Parathyroid adenoma (tissue), 2 donors: ENCODE measurements at regions not wholly inside any gene's neighbourhood (a gene's known extent, or its start where the extent isn't known, plus 50 kb on each side); places are given as distances from the start of the nearest gene placed in this dataset.

ENCODE experiments used
- H2AFZ ChIP-seq: fragments of 300-600 bp; sonication (generic); one replicate; pipeline ENCODE4 v1.7.0; 2017; ENCODE audit warnings: antibody characterized with exemption, mild to moderate bottlenecking
- H3K27ac ChIP-seq: fragments of 300-600 bp; sonication (generic); one replicate; pipeline ENCODE4 v1.7.0; 2017
- H3K27me3 ChIP-seq: fragments of 300-600 bp; sonication (generic); one replicate; pipeline ENCODE4 v1.7.0; 2017; ENCODE audit warnings: low read length; ENCODE audit not compliant: control insufficient read depth, insufficient read depth
- H3K36me3 ChIP-seq: fragments of 300-600 bp; sonication (generic); one replicate; pipeline ENCODE4 v1.7.0; 2017; ENCODE audit warnings: low read length; ENCODE audit not compliant: control insufficient read depth, insufficient read depth
- H3K4me1 ChIP-seq: fragments of 300-600 bp; sonication (generic); one replicate; pipeline ENCODE4 v1.7.0; 2017; ENCODE audit warnings: control low read depth
- H3K4me2 ChIP-seq: fragments of 300-600 bp; sonication (generic); one replicate; pipeline ENCODE4 v1.7.0; 2017; ENCODE audit warnings: low read length
- H3K4me3 ChIP-seq: fragments of 300-600 bp; sonication (generic); one replicate; pipeline ENCODE4 v1.7.0; 2017; ENCODE audit warnings: low read depth, low read length
- H3K79me2 ChIP-seq: fragments of 300-600 bp; sonication (generic); one replicate; pipeline ENCODE4 v1.7.0; 2017; ENCODE audit warnings: control low read depth
- H3K9ac ChIP-seq: fragments of 300-600 bp; sonication (generic); one replicate; pipeline ENCODE4 v1.7.0; 2017; ENCODE audit warnings: mild to moderate bottlenecking
- H3K9me3 ChIP-seq: fragments of 300-600 bp; sonication (generic); one replicate; pipeline ENCODE4 v1.7.0; 2017; ENCODE audit warnings: low read length; ENCODE audit not compliant: control insufficient read depth
- CTCF ChIP-seq: fragments of 300-600 bp; sonication (generic); IDR thresholded peaks from one replicate; pipeline ENCODE4 v1.7.0; 2017; ENCODE audit warnings: antibody characterized with exemption, mild to moderate bottlenecking
- donor health status: primary hyperparathyroidism.

GRCh38 chr15:38879909-38880471 lies 315.4 kb upstream of the RASGRP1 start:
- no peaks in the 10 kb centered on the region for H3K36me3 ChIP-seq
- no peak overlapping the region for H3K9ac ChIP-seq
- H3K79me2 ChIP-seq, result no peaks in the 10 kb centered on the region
- TF ChIP-seq CTCF, result no peak
- no peak overlapping the region for H3K4me3 ChIP-seq
- no peak overlapping the region for H2AFZ ChIP-seq
- H3K9me3 ChIP-seq, result no peaks in the 10 kb centered on the region
- no peaks in the 10 kb centered on the region for H3K27me3 ChIP-seq
- H3K4me1 ChIP-seq, result no peaks in the 10 kb centered on the region
- no peak overlapping the region for H3K4me2 ChIP-seq
- no peak overlapping the region for H3K27ac ChIP-seq

- H3K79me2 ChIP-seq, result no peaks in the 10 kb centered on the region
- no peaks in the 10 kb centered on the region for H3K9me3 ChIP-seq
- H3K36me3 ChIP-seq, result no peaks in the 10 kb centered on the region
- no peak overlapping the region for H2AFZ ChIP-seq
- H3K4me1 ChIP-seq, result no peaks in the 10 kb centered on the region
- no peak overlapping the region for H3K4me3 ChIP-seq
- H3K9ac ChIP-seq, result no peak overlapping the region
- H3K27ac ChIP-seq, result no peak overlapping the region
- H3K4me2 ChIP-seq, result no peak overlapping the region
- no peak for TF ChIP-seq CTCF
- no peaks in the 10 kb centered on the region for H3K27me3 ChIP-seq
Observed at GRCh38 chr15:38882221-38882620, 317.6 kb upstream of the RASGRP1 start.

DNA sequence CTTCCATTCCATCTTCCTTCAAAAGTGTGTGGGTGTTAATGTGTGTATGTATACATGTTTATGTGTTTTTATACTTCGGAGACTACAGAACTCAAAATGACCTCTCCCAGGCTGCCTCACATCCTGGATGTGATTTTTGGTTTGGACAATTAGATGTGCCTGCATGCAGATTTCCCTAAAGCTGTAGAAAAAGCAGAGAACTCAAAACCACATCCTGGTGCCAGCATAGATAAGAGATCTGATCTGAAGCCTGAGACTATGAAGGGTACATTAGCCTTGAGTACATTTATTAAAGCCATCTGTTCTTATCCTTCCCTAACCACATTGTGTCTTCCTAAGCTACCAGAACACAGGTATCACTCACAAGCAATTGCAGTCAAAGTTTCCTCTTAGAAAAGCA lies 319.4 kb upstream of the RASGRP1 start:
- Histone ChIP-seq H3K4me1 (peaks cover 1% of the 10 kb centered on the region), H3K79me2 (no peaks in the 10 kb centered on the region), H3K9ac (no peak overlapping the region), H3K9me3 (no peaks in the 10 kb centered on the region), H3K36me3 (no peaks in the 10 kb centered on the region), H3K27ac (no peak overlapping the region), H3K27me3 (no peaks in the 10 kb centered on the region), H3K4me3 (no peak overlapping the region), H3K4me2 (no peak overlapping the region), H2AFZ (no peak overlapping the region)
- no peak for TF ChIP-seq CTCF

GRCh38 chr15:38885001-38885400 lies 320.4 kb upstream of the RASGRP1 start:
- no peak overlapping the region for H3K4me2 ChIP-seq
- H2AFZ ChIP-seq, result no peak overlapping the region
- TF ChIP-seq CTCF, result no peak
- no peak overlapping the region for H3K4me3 ChIP-seq
- H3K27me3 ChIP-seq, result no peaks in the 10 kb centered on the region
- no peak overlapping the region for H3K27ac ChIP-seq
- H3K9me3 ChIP-seq, result no peaks in the 10 kb centered on the region
- H3K4me1 ChIP-seq, result peaks cover 3% of the 10 kb centered on the region
- no peaks in the 10 kb centered on the region for H3K36me3 ChIP-seq
- no peaks in the 10 kb centered on the region for H3K79me2 ChIP-seq
- no peak overlapping the region for H3K9ac ChIP-seq

GRCh38 chr15:38885471-38885952 lies 320.9 kb upstream of the RASGRP1 start:
- Histone ChIP-seq H3K9me3 (no peaks in the 10 kb centered on the region), H2AFZ (no peak overlapping the region), H3K4me3 (no peak overlapping the region), H3K79me2 (no peaks in the 10 kb centered on the region), H3K9ac (no peak overlapping the region), H3K4me1 (peaks cover 3% of the 10 kb centered on the region), H3K4me2 (no peak overlapping the region), H3K27ac (no peak overlapping the region), H3K36me3 (no peaks in the 10 kb centered on the region), H3K27me3 (no peaks in the 10 kb centered on the region)
- no peak for TF ChIP-seq CTCF
